ENCODE measurements at regions not wholly inside any gene's neighbourhood (a gene's known extent, or its start where the extent isn't known, plus 50 kb on each side); places are given as distances from the start of the nearest gene placed in this dataset.

DNA sequence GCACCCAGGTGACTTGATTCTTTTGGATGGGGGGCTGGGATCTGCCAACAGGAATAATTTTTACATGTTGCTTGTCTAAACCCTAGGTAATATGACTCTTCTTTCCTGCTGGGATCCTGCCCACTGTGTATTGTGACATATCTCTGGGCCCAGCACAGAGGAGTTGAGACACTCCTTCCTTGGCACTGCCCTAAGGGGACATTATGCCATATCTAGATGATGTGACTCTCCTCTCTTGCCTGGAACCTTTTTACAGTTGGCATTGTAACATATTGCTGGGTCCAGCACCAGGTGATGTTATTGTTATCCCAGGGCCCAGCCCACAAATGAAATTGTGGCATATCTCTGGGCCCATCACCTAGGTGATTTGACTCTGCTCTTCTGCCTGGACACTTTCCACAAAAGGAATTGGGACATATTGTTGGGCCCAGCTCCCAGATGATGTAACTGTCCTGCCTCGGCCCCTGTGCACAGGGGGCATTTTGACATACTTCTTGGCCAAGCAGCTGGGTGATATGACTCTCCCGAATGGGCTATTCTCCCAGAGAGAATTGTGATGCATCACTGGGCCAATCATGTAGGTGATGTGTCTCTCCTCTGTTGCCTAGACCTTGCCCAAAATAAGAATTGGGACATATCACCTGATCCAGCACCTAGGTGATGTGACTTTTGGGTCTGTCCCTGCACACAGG lies 1837.7 kb downstream of the TP53TG3F start (continued):
- TF ChIP-seq MAX (IDR thresholded peaks at IDR 0.05) (no peak), SP1 (IDR thresholded peaks at IDR 0.05; ENCODE audit: low read depth) (no peak), JUND (IDR thresholded peaks at IDR 0.05) (no peak)

GRCh38 chr16:35298460-35299243 lies 1839.2 kb downstream of the TP53TG3F start:
- H4K20me1 ChIP-seq (ENCODE audit: insufficient read depth) = no peaks in the 10 kb centered on the region
- no peaks in the 10 kb centered on the region for H3K79me2 ChIP-seq (ENCODE audit: insufficient read depth, low read length)
- ChIA-PET POLR2A (no interaction called here), RAD21 (ENCODE audit: low non-redundant PET in 1 of 2, low total read pairs in 2 of 2, uncharacterized antibody in 2 of 2, unreplicated experiment in 2 of 2) (no interaction called here), CTCF (no interaction called here)
- no peak overlapping the region for H3K9ac ChIP-seq (ENCODE audit: low read length)
- H3K4me3 ChIP-seq (replicated peaks in 1 of 2; ENCODE audit: low read depth in 1 of 2, low read length in 2 of 2) = no peak overlapping the region
- no peak overlapping the region for H2AFZ ChIP-seq (ENCODE audit: low read depth, low read length, poor library complexity, severe bottlenecking)
- no peaks in the 10 kb centered on the region for H3K36me3 ChIP-seq (ENCODE audit: control insufficient read depth in 1 of 2, insufficient read depth in 2 of 2, low read length in 2 of 2)
- H3K27me3 ChIP-seq (ENCODE audit: insufficient read depth, low read length) = no peaks in the 10 kb centered on the region
- no TSS peak for BruUV-seq (replicated peaks)
- no peaks in the 10 kb centered on the region for H3K4me1 ChIP-seq (ENCODE audit: control insufficient read depth in 1 of 2, insufficient read depth in 2 of 2, low read length in 2 of 2)
- no peak for TF ChIP-seq EZH2phosphoT487 (IDR thresholded peaks at IDR 0.05; ENCODE audit: borderline replicate concordance)
- no peak for TF ChIP-seq FOSL1 (IDR thresholded peaks at IDR 0.05; ENCODE audit: low read depth)
- TF ChIP-seq CEBPB (IDR thresholded peaks at IDR 0.05; ENCODE audit: low read depth) = no peak
- TF ChIP-seq ZFX (IDR thresholded peaks at IDR 0.05) = no peak
- no peak for TF ChIP-seq ELF1 (IDR thresholded peaks at IDR 0.05; ENCODE audit: borderline replicate concordance, low read depth)
- TF ChIP-seq YY1 (IDR thresholded peaks at IDR 0.05; ENCODE audit: extremely low read depth, insufficient replicate concordance, low read depth, low read length) = no peak
- TF ChIP-seq CBX3 (IDR thresholded peaks at IDR 0.05; ENCODE audit: low read depth) = no peak
- no peak for TF ChIP-seq POLR2A (IDR thresholded peaks at IDR 0.05; ENCODE audit: borderline replicate concordance, extremely low read depth, insufficient read depth, insufficient read length)
- TF ChIP-seq MAX (IDR thresholded peaks at IDR 0.05) = no peak
- TF ChIP-seq, protein P1, sequence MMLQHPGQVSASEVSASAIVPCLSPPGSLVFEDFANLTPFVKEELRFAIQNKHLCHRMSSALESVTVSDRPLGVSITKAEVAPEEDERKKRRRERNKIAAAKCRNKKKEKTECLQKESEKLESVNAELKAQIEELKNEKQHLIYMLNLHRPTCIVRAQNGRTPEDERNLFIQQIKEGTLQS (IDR thresholded peaks at IDR 0.05) = no peak
- no peak for TF ChIP-seq TCF7L2 (IDR thresholded peaks at IDR 0.05; ENCODE audit: borderline replicate concordance, extremely low read depth, insufficient read depth, insufficient read length)
- TF ChIP-seq REST (IDR thresholded peaks at IDR 0.05; ENCODE audit: low read depth) = no peak
- no peak for TF ChIP-seq SIN3A (IDR thresholded peaks at IDR 0.05; ENCODE audit: low read depth)
- no peak for TF ChIP-seq ZNF274 (IDR thresholded peaks at IDR 0.05; ENCODE audit: low read depth, low read length)
- no peak for TF ChIP-seq EZH2 (IDR thresholded peaks at IDR 0.05)
- no peak for TF ChIP-seq JUND (IDR thresholded peaks at IDR 0.05)
- no peak for TF ChIP-seq RAD21 (IDR thresholded peaks at IDR 0.05; ENCODE audit: low read depth)
- TF ChIP-seq, protein P2, sequence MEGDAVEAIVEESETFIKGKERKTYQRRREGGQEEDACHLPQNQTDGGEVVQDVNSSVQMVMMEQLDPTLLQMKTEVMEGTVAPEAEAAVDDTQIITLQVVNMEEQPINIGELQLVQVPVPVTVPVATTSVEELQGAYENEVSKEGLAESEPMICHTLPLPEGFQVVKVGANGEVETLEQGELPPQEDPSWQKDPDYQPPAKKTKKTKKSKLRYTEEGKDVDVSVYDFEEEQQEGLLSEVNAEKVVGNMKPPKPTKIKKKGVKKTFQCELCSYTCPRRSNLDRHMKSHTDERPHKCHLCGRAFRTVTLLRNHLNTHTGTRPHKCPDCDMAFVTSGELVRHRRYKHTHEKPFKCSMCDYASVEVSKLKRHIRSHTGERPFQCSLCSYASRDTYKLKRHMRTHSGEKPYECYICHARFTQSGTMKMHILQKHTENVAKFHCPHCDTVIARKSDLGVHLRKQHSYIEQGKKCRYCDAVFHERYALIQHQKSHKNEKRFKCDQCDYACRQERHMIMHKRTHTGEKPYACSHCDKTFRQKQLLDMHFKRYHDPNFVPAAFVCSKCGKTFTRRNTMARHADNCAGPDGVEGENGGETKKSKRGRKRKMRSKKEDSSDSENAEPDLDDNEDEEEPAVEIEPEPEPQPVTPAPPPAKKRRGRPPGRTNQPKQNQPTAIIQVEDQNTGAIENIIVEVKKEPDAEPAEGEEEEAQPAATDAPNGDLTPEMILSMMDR (IDR thresholded peaks at IDR 0.05 in 2 of 3, conservative IDR thresholded peaks at IDR 0.05 in 1 of 3; ENCODE audit: borderline replicate concordance in 1 of 3, insufficient read depth in 1 of 3, low read depth in 2 of 3, low read length in 2 of 3) = no peak
- no peak for TF ChIP-seq SRF (IDR thresholded peaks at IDR 0.05; ENCODE audit: low read depth)
- intact Hi-C loops (cut with micrococcal nuclease) = no loop called here
- DNase-seq (ENCODE audit: low read depth, low spot score) = no peak
- H3K4me2 ChIP-seq (ENCODE audit: low read length) = no peak overlapping the region
- H3K27ac ChIP-seq (ENCODE audit: low read depth, low read length) = no peak overlapping the region
- no peak for ATAC-seq
- H3K9me3 ChIP-seq (ENCODE audit: control insufficient read depth in 1 of 2, insufficient read depth in 1 of 2, low read depth in 1 of 2, low read length in 2 of 2) = peaks cover 0 to 46% of the 10 kb centered on the region in 2 experiments; a peak in 2 of 4 replicates
- no peaks in the 10 kb centered on the region for H3K9me2 ChIP-seq (ENCODE audit: insufficient read depth)

Measured in HCT116 (cell line).